H1 (cell line): ENCODE measurements at regions not wholly inside any gene's neighbourhood (a gene's known extent, or its start where the extent isn't known, plus 50 kb on each side); places are given as distances from the start of the nearest gene placed in this dataset.

Experiments used
- CTCF ChIA-PET: fragments of 300-600 bp; sonication (Branson Sonifier 250); formaldehyde crosslinking; loops from one replicate; lab custom pipeline; 2021; ENCODE audit not compliant: partially characterized antibody; lab: Charles Lee
- POLR2A ChIA-PET: fragments of 300-600 bp; sonication (Branson Sonifier 250); formaldehyde crosslinking; loops from one replicate; lab custom pipeline; 2021; ENCODE audit warnings: inconsistent platforms; ENCODE audit not compliant: partially characterized antibody; lab: Charles Lee
- DNase-seq, 2 experiments: peaks; one replicate each; pipeline versions ENCODE4 v3.0.0 to v3.0.0-alpha.2; 2010 to 2022; ENCODE audit warnings: low spot score in 2 of 2, low read depth in 1 of 2, mixed read lengths in 1 of 2
- FAIRE-seq: peaks from 2 replicates; lab custom pipeline; 2011; peaks lifted over from hg19 to GRCh38; lab: Jason Lieb, UNC
- H2AFZ ChIP-seq: 2 replicates; pipeline ENCODE4 v1.8.1; 2012; ENCODE audit warnings: low read length, inconsistent platforms
- H2AK5ac ChIP-seq: 2 replicates; pipeline ENCODE4 v1.6.1; 2013; ENCODE audit warnings: low read depth, low read length
- H2BK120ac ChIP-seq: replicated peaks from 2 replicates; pipeline ENCODE3; 2013; ENCODE audit warnings: low read depth, low read length, inconsistent platforms
- H2BK12ac ChIP-seq: 2 replicates; pipeline ENCODE4 v1.6.1; 2013; ENCODE audit warnings: low read depth, low read length
- H2BK15ac ChIP-seq: 2 replicates; pipeline ENCODE4 v1.6.1; 2013; ENCODE audit warnings: low read length
- H2BK20ac ChIP-seq: 2 replicates; pipeline ENCODE4 v1.6.1; 2013; ENCODE audit warnings: low read length
- H2BK5ac ChIP-seq: 2 replicates; pipeline ENCODE4 v1.6.1; 2013; ENCODE audit warnings: low read depth, low read length
- H3K14ac ChIP-seq: 2 replicates; pipeline ENCODE4 v1.6.1; 2013; ENCODE audit warnings: inconsistent platforms; ENCODE audit not compliant: insufficient read length
- H3K18ac ChIP-seq: 2 replicates; pipeline ENCODE4 v1.6.1; 2013; ENCODE audit warnings: low read length; ENCODE audit errors: extremely low read depth
- H3K23ac ChIP-seq: 2 replicates; pipeline ENCODE4 v1.6.1; 2013; ENCODE audit warnings: inconsistent platforms; ENCODE audit not compliant: insufficient read length
- H3K23me2 ChIP-seq: 2 replicates; pipeline ENCODE4 v1.6.1; 2013; ENCODE audit warnings: low read depth, low read length
- H3K27ac ChIP-seq: 2 replicates; pipeline ENCODE4 v1.6.1; 2011; ENCODE audit warnings: low read depth, low read length, inconsistent platforms
- H3K27me3 ChIP-seq, 4 experiments: replicated peaks in 1 of 4; 1 replicate in 1 of 4; 2 replicates in 3 of 4; pipeline versions ENCODE4 v1.6.1 to v1.8.1; 2011 to 2013; ENCODE audit warnings: low read length in 3 of 4, mild to moderate bottlenecking in 3 of 4, inconsistent platforms in 2 of 4, mixed read lengths in 2 of 4, moderate library complexity in 1 of 4; ENCODE audit not compliant: control insufficient read depth in 3 of 4, insufficient read depth in 3 of 4; ENCODE audit errors: extremely low read depth in 1 of 4
- H3K36me3 ChIP-seq, 4 experiments: 2 replicates each; pipeline versions ENCODE4 v1.6.1 to v1.8.1; 2011 to 2013; ENCODE audit warnings: mild to moderate bottlenecking in 4 of 4, low read length in 3 of 4, moderate library complexity in 2 of 4, control low read depth in 1 of 4, inconsistent platforms in 1 of 4; ENCODE audit not compliant: insufficient read depth in 4 of 4, control insufficient read depth in 2 of 4
- H3K4ac ChIP-seq: replicated peaks from 2 replicates; pipeline ENCODE3; 2013; ENCODE audit warnings: low read length, low read depth, mixed read lengths, inconsistent platforms; ENCODE audit not compliant: insufficient read length
- H3K4me1 ChIP-seq, 4 experiments: replicated peaks in 1 of 4; 1 replicate in 1 of 4; 2 replicates in 3 of 4; pipeline versions ENCODE4 v1.6.1 to v1.8.1; 2011 to 2013; ENCODE audit warnings: low read length in 3 of 4, inconsistent platforms in 2 of 4, mixed read lengths in 1 of 4; ENCODE audit not compliant: insufficient read depth in 4 of 4, control insufficient read depth in 3 of 4
- H3K4me2 ChIP-seq, 2 experiments: 2 replicates each; pipeline versions ENCODE4 v1.6.1 to v1.8.1; 2011 to 2013; ENCODE audit warnings: low read depth in 2 of 2, low read length in 2 of 2, control low read depth in 1 of 2, inconsistent platforms in 1 of 2, mild to moderate bottlenecking in 1 of 2; ENCODE audit not compliant: insufficient read depth in 1 of 2
- H3K4me3 ChIP-seq, 4 experiments: fragments of 200-600, 300-600 bp in 1 of 4; sonication (generic), shearing (Covaris generic), sonication (Bioruptor Twin) in 1 of 4; 2 replicates each; pipeline versions ENCODE4 v1.5.1 to v1.8.1; 2011 to 2016; ENCODE audit warnings: low read length in 4 of 4, low read depth in 3 of 4, control low read depth in 2 of 4, inconsistent platforms in 2 of 4, mild to moderate bottlenecking in 2 of 4, mixed read lengths in 1 of 4, moderate library complexity in 1 of 4; ENCODE audit not compliant: insufficient read depth in 2 of 4; ENCODE audit errors: extremely low read depth in 1 of 4
- H3K56ac ChIP-seq: replicated peaks from 2 replicates; pipeline ENCODE3; 2013; ENCODE audit warnings: low read depth, mild to moderate bottlenecking, mixed read lengths, low read length, inconsistent platforms; ENCODE audit not compliant: insufficient read length
- H3K79me1 ChIP-seq: 2 replicates; pipeline ENCODE4 v1.6.1; 2013; ENCODE audit warnings: low read depth, low read length, control low read depth
- H3K79me2 ChIP-seq, 2 experiments: 2 replicates each; pipeline versions ENCODE4 v1.6.1 to v1.8.1; 2012 to 2013; ENCODE audit warnings: low read length in 2 of 2, mild to moderate bottlenecking in 2 of 2, inconsistent platforms in 1 of 2; ENCODE audit not compliant: insufficient read depth in 2 of 2, control insufficient read depth in 1 of 2
- H3K9ac ChIP-seq, 4 experiments: replicated peaks in 1 of 4; 1 replicate in 1 of 4; 2 replicates in 3 of 4; pipeline versions ENCODE4 v1.6.1 to v1.8.1; 2011 to 2013; ENCODE audit warnings: low read depth in 3 of 4, low read length in 3 of 4, control low read depth in 2 of 4, mild to moderate bottlenecking in 2 of 4, moderate library complexity in 2 of 4, inconsistent platforms in 1 of 4; ENCODE audit errors: extremely low read depth in 1 of 4
- H3K9me3 ChIP-seq, 2 experiments: 2 replicates each; pipeline versions ENCODE4 v1.6.1 to v1.8.1; 2012 to 2013; ENCODE audit warnings: mild to moderate bottlenecking in 2 of 2, moderate library complexity in 2 of 2, control low read depth in 1 of 2, inconsistent platforms in 1 of 2, low read depth in 1 of 2, low read length in 1 of 2, mixed read lengths in 1 of 2; ENCODE audit not compliant: insufficient read depth in 2 of 2
- H4K20me1 ChIP-seq, 2 experiments: replicated peaks in 1 of 2; 2 replicates each; pipeline versions ENCODE3 to v1.8.1; 2011 to 2013; ENCODE audit warnings: inconsistent platforms in 2 of 2, low read length in 2 of 2, mild to moderate bottlenecking in 1 of 2; ENCODE audit not compliant: insufficient read depth in 2 of 2, control insufficient read depth in 1 of 2
- H4K5ac ChIP-seq: 2 replicates; pipeline ENCODE4 v1.6.1; 2013; ENCODE audit warnings: low read length, low read depth, mixed read lengths, inconsistent platforms; ENCODE audit not compliant: insufficient read length
- H4K8ac ChIP-seq: 2 replicates; pipeline ENCODE4 v1.8.0; 2013; ENCODE audit warnings: mild to moderate bottlenecking, moderate library complexity, low read length, inconsistent platforms; ENCODE audit not compliant: insufficient read depth; ENCODE audit errors: extremely low read depth
- H4K91ac ChIP-seq: replicated peaks from 2 replicates; pipeline ENCODE3; 2013; ENCODE audit warnings: low read length, mixed read lengths, inconsistent platforms; ENCODE audit not compliant: insufficient read length
- ASH2L ChIP-seq: fragments of 200-600, 300-600 bp; sonication (generic); IDR thresholded peaks from one replicate; pipeline ENCODE4 v1.7.1; 2017; ENCODE audit warnings: low read length
- BRCA1 ChIP-seq: IDR thresholded peaks from 2 replicates; pipeline ENCODE4 v1.6.1; 2012; ENCODE audit warnings: low read depth, low read length, improper control_type of control experiment
- CEBPB ChIP-seq: IDR thresholded peaks from 2 replicates; pipeline ENCODE4 v1.6.1; 2012; ENCODE audit warnings: low read depth, low read length
- CTBP2 ChIP-seq: IDR thresholded peaks from 2 replicates; pipeline ENCODE4 v1.7.0; 2011; ENCODE audit warnings: borderline replicate concordance, mild to moderate bottlenecking, moderate library complexity, mixed read lengths, low read length; ENCODE audit not compliant: insufficient read depth, insufficient read length
- E2F6 ChIP-seq: IDR thresholded peaks from 2 replicates; pipeline ENCODE4 v1.6.1; 2012; ENCODE audit warnings: inconsistent platforms
- EGR1 ChIP-seq: IDR thresholded peaks from 2 replicates; pipeline ENCODE4 v1.6.1; 2011; ENCODE audit warnings: low read depth, low read length, borderline replicate concordance
- GTF2F1 ChIP-seq: IDR thresholded peaks from 2 replicates; pipeline ENCODE4 v1.6.1; 2012; ENCODE audit warnings: low read depth, low read length, improper control_type of control experiment, borderline replicate concordance
- HDAC6 ChIP-seq: IDR thresholded peaks from one replicate; pipeline ENCODE4 v1.7.1; 2012; ENCODE audit warnings: low read depth, mild to moderate bottlenecking, inconsistent platforms, low read length, moderate library complexity
- KDM4A ChIP-seq: IDR thresholded peaks from one replicate; pipeline ENCODE4 v1.7.1; 2012; ENCODE audit warnings: low read depth, mild to moderate bottlenecking, moderate library complexity, low read length, inconsistent platforms; ENCODE audit not compliant: severe bottlenecking
- NRF1 ChIP-seq: IDR thresholded peaks from 2 replicates; pipeline ENCODE4 v1.6.1; 2011; ENCODE audit warnings: mild to moderate bottlenecking, low read depth, low read length, improper control_type of control experiment
- RAD21 ChIP-seq, 2 experiments: IDR thresholded peaks in 1 of 2; conservative IDR thresholded peaks in 1 of 2; 2 replicates each; pipeline ENCODE4 v1.6.1; 2011; ENCODE audit warnings: low read depth in 2 of 2, low read length in 2 of 2, improper control_type of control experiment in 1 of 2, inconsistent platforms in 1 of 2, mild to moderate bottlenecking in 1 of 2, moderate library complexity in 1 of 2
- SIRT6 ChIP-seq: IDR thresholded peaks from one replicate; pipeline ENCODE4 v1.7.1; 2012; ENCODE audit warnings: low read length, inconsistent platforms
- SIX5 ChIP-seq: IDR thresholded peaks from 2 replicates; pipeline ENCODE4 v1.6.1; 2011; ENCODE audit warnings: mild to moderate bottlenecking, low read depth, low read length
- SP2 ChIP-seq: IDR thresholded peaks from 2 replicates; pipeline ENCODE4 v1.6.1; 2012; ENCODE audit warnings: mild to moderate bottlenecking, low read length, inconsistent platforms
- TBP ChIP-seq: IDR thresholded peaks from 2 replicates; pipeline ENCODE4 v1.6.1; 2011; ENCODE audit warnings: low read depth, low read length, improper control_type of control experiment
- WGBS, 2 experiments: shearing (Covaris generic) in 1 of 2; methylation state at CpG; one replicate each; pipeline versions ENCODE4 v1.1.6 to v1.1.7; 2013 to 2015; ENCODE audit warnings: low lambda C conversion rate in 2 of 2, mixed read lengths in 2 of 2, inconsistent platforms in 1 of 2, low coverage in 1 of 2, missing lambda C conversion rate in 1 of 2; ENCODE audit not compliant: insufficient replicate concordance in 2 of 2, insufficient coverage in 1 of 2, insufficient read length in 1 of 2; ENCODE audit errors: extremely low coverage in 1 of 2, missing lambda C conversion rate in 1 of 2; 5-methylcytosine and 5-hydroxymethylcytosine counted together

GRCh38 chr21:35599164-35599563 is 461.2 kb downstream of the SETD4 start:
- Histone ChIP-seq H3K27ac (no peak overlapping the region), H3K9me3 (0 out of 4 replicates have a peak, but pooled peaks cover 0 to 3% of the 10 kb centered on the region in 2 experiments), H3K4me3 (no peak overlapping the region), H3K23me2 (no peaks in the 10 kb centered on the region), H2BK120ac (no peak overlapping the region), H2BK5ac (no peak overlapping the region), H2AK5ac (no peak overlapping the region), H3K27me3 (no peaks in the 10 kb centered on the region), H3K4me1 (peaks cover 0 to 7% (median 2%) of the 10 kb centered on the region in 4 experiments; a peak in 3 of 7 replicates), H2AFZ (peak overlapping the region; percentile 30; the same call in 1 of the 2 replicates), H3K79me1 (no peaks in the 10 kb centered on the region), H3K79me2 (no peaks in the 10 kb centered on the region), H3K4me2 (no peak overlapping the region), H3K56ac (no peak overlapping the region), H3K4ac (no peak overlapping the region), H2BK12ac (no peak overlapping the region), H3K23ac (no peak overlapping the region), H3K9ac (no peak overlapping the region), H2BK15ac (no peak overlapping the region), H4K20me1 (no peaks in the 10 kb centered on the region), H2BK20ac (no peak overlapping the region), H4K5ac (no peak overlapping the region), H3K36me3 (no peaks in the 10 kb centered on the region), H4K8ac (no peak overlapping the region), H3K18ac (no peak overlapping the region), H4K91ac (no peak overlapping the region), H3K14ac (no peak overlapping the region)
- DNase-seq (no peak), FAIRE-seq (no peak)
- CTCF ChIA-PET, result no interaction called here
- WGBS, 2 experiments, result 89% methylated on average over 8 of the region's 8 CpGs; no CpG with 5 or more reads in 1 of the 2 experiments
- POLR2A ChIA-PET, result no interaction called here
- no peak for TF ChIP-seq GTF2F1
- TF ChIP-seq CEBPB, result no peak
- TF ChIP-seq CTBP2, result no peak
- no peak for TF ChIP-seq SIRT6
- TF ChIP-seq TBP, result no peak
- no peak for TF ChIP-seq SP2
- TF ChIP-seq NRF1, result no peak
- TF ChIP-seq KDM4A, result no peak
- TF ChIP-seq E2F6, result no peak
- no peak for TF ChIP-seq EGR1
- no peak for TF ChIP-seq HDAC6
- no peak for TF ChIP-seq RAD21 (IDR thresholded peaks at IDR 0.05 in 1 of 2, conservative IDR thresholded peaks at IDR 0.05 in 1 of 2; ENCODE audit: low read depth in 2 of 2, low read length in 2 of 2)
- no peak for TF ChIP-seq BRCA1
- no peak for TF ChIP-seq SIX5
- no peak for TF ChIP-seq ASH2L
